ENCODE measurements at regions not wholly inside any gene's neighbourhood (a gene's known extent, or its start where the extent isn't known, plus 50 kb on each side); places are given as distances from the start of the nearest gene placed in this dataset.

- Mint-ChIP-seq H3K4me1 (peaks cover 9% of the 10 kb centered on the region), H3K27ac (no peak overlapping the region), H3K36me3 (ENCODE audit: low read depth) (no peaks in the 10 kb centered on the region), H3K27me3 (peaks cover 5% of the 10 kb centered on the region), H3K4me3 (no peak overlapping the region), H3K9me3 (no peaks in the 10 kb centered on the region)
- no peak for ATAC-seq
- DNase-seq: no peak
Observed at GRCh38 chr11:11135820-11136476, 217.1 kb downstream of the CSNK2A3 start.

- H3K9me3 Mint-ChIP-seq: peaks cover 10% of the 10 kb centered on the region
- H3K27ac Mint-ChIP-seq: no peak overlapping the region
- no peak overlapping the region for H3K4me3 Mint-ChIP-seq
- no peaks in the 10 kb centered on the region for H3K4me1 Mint-ChIP-seq
- ATAC-seq (no peak), DNase-seq (no peak)
- H3K36me3 Mint-ChIP-seq (ENCODE audit: low read depth): no peaks in the 10 kb centered on the region
- H3K27me3 Mint-ChIP-seq: peaks cover 14% of the 10 kb centered on the region
Observed at GRCh38 chr11:11129118-11129517, 223.9 kb downstream of the CSNK2A3 start.

GRCh38 chr11:11125618-11126017 is 227.4 kb downstream of the CSNK2A3 start:
- DNase-seq: no peak
- Mint-ChIP-seq H3K27me3 (peaks cover 7% of the 10 kb centered on the region), H3K27ac (no peak overlapping the region)

GRCh38 chr11:11122749-11123148 is 230.3 kb downstream of the CSNK2A3 start:
- Mint-ChIP-seq H3K9me3 (no peaks in the 10 kb centered on the region), H3K27ac (no peak overlapping the region), H3K4me1 (no peaks in the 10 kb centered on the region), H3K4me3 (no peak overlapping the region), H3K36me3 (ENCODE audit: low read depth) (no peaks in the 10 kb centered on the region), H3K27me3 (no peaks in the 10 kb centered on the region)
- ATAC-seq: no peak
- no peak for DNase-seq

More at GRCh38 chr11:11125618-11126017, 227.4 kb downstream of the CSNK2A3 start:
- H3K4me3 Mint-ChIP-seq: no peak overlapping the region
- no peaks in the 10 kb centered on the region for H3K4me1 Mint-ChIP-seq
- no peak for ATAC-seq
- peaks cover 10% of the 10 kb centered on the region for H3K9me3 Mint-ChIP-seq
- H3K36me3 Mint-ChIP-seq (ENCODE audit: low read depth): no peaks in the 10 kb centered on the region

- H3K4me3 Mint-ChIP-seq: no peak overlapping the region
Observed at GRCh38 chr11:11119917-11120316, 233.1 kb downstream of the CSNK2A3 start.

GRCh38 chr11:11117730-11118129 is 235.3 kb downstream of the CSNK2A3 start:
- ATAC-seq (no peak), DNase-seq (no peak)
- H3K9me3 Mint-ChIP-seq: peaks cover 17% of the 10 kb centered on the region
- H3K27ac Mint-ChIP-seq: no peak overlapping the region
- H3K4me3 Mint-ChIP-seq: no peak overlapping the region
- peaks cover 7% of the 10 kb centered on the region for H3K4me1 Mint-ChIP-seq
- peaks cover 7% of the 10 kb centered on the region for H3K36me3 Mint-ChIP-seq (ENCODE audit: low read depth)
- H3K27me3 Mint-ChIP-seq: no peaks in the 10 kb centered on the region

More at GRCh38 chr11:11119917-11120316, 233.1 kb downstream of the CSNK2A3 start:
- Mint-ChIP-seq H3K9me3 (peaks cover 6% of the 10 kb centered on the region), H3K4me1 (peaks cover 7% of the 10 kb centered on the region), H3K27me3 (no peaks in the 10 kb centered on the region), H3K36me3 (ENCODE audit: low read depth) (peaks cover 4% of the 10 kb centered on the region), H3K27ac (no peak overlapping the region)
- DNase-seq: no peak
- ATAC-seq: no peak

GRCh38 chr11:11115475-11115874 is 237.6 kb downstream of the CSNK2A3 start:
- peak; percentile 54 for ATAC-seq
- H3K27ac Mint-ChIP-seq: peak overlapping the region; percentile 41
- H3K4me1 Mint-ChIP-seq: peaks cover 7% of the 10 kb centered on the region

GRCh38 chr11:11113626-11114025 is 239.4 kb downstream of the CSNK2A3 start:
- H3K27me3 Mint-ChIP-seq: no peaks in the 10 kb centered on the region
- H3K9me3 Mint-ChIP-seq: peaks cover 17% of the 10 kb centered on the region
- H3K4me1 Mint-ChIP-seq: peaks cover 7% of the 10 kb centered on the region
- DNase-seq: no peak
- ATAC-seq: no peak
- H3K36me3 Mint-ChIP-seq (ENCODE audit: low read depth): peaks cover 7% of the 10 kb centered on the region
- H3K27ac Mint-ChIP-seq: no peak overlapping the region
- no peak overlapping the region for H3K4me3 Mint-ChIP-seq

More at GRCh38 chr11:11115475-11115874, 237.6 kb downstream of the CSNK2A3 start:
- Mint-ChIP-seq H3K9me3 (peaks cover 17% of the 10 kb centered on the region), H3K4me3 (no peak overlapping the region), H3K27me3 (no peaks in the 10 kb centered on the region), H3K36me3 (ENCODE audit: low read depth) (peaks cover 7% of the 10 kb centered on the region)
- DNase-seq: no peak

GRCh38 chr11:11108026-11108425 is 245.0 kb downstream of the CSNK2A3 start:
- Mint-ChIP-seq H3K27ac (no peak overlapping the region), H3K4me1 (no peaks in the 10 kb centered on the region), H3K27me3 (no peaks in the 10 kb centered on the region), H3K4me3 (no peak overlapping the region), H3K36me3 (ENCODE audit: low read depth) (no peaks in the 10 kb centered on the region), H3K9me3 (peaks cover under 1% of the 10 kb centered on the region)
- DNase-seq (no peak), ATAC-seq (no peak)

- Mint-ChIP-seq H3K9me3 (peaks cover 3% of the 10 kb centered on the region), H3K27me3 (no peaks in the 10 kb centered on the region), H3K27ac (no peak overlapping the region)
Observed at GRCh38 chr11:11107076-11107723, 245.8 kb downstream of the CSNK2A3 start.

GRCh38 chr11:11105361-11105760 is 247.5 kb upstream of the ZBED5 start:
- no peaks in the 10 kb centered on the region for H3K27me3 Mint-ChIP-seq
- H3K9me3 Mint-ChIP-seq: peaks cover 3% of the 10 kb centered on the region
- H3K4me3 Mint-ChIP-seq: no peak overlapping the region
- no peaks in the 10 kb centered on the region for H3K36me3 Mint-ChIP-seq (ENCODE audit: low read depth)
- ATAC-seq (no peak), DNase-seq (no peak)
- H3K4me1 Mint-ChIP-seq: no peaks in the 10 kb centered on the region
- no peak overlapping the region for H3K27ac Mint-ChIP-seq

More at GRCh38 chr11:11107076-11107723, 245.8 kb downstream of the CSNK2A3 start:
- DNase-seq (no peak), ATAC-seq (no peak)
- no peaks in the 10 kb centered on the region for H3K36me3 Mint-ChIP-seq (ENCODE audit: low read depth)
- no peak overlapping the region for H3K4me3 Mint-ChIP-seq
- no peaks in the 10 kb centered on the region for H3K4me1 Mint-ChIP-seq

- DNase-seq (no peak), ATAC-seq (no peak)
- Mint-ChIP-seq H3K27ac (no peak overlapping the region), H3K4me1 (no peaks in the 10 kb centered on the region), H3K36me3 (ENCODE audit: low read depth) (no peaks in the 10 kb centered on the region), H3K9me3 (peaks cover 8% of the 10 kb centered on the region), H3K4me3 (no peak overlapping the region), H3K27me3 (no peaks in the 10 kb centered on the region)
Observed at GRCh38 chr11:11095831-11096723, 238.2 kb upstream of the ZBED5 start.

GRCh38 chr11:11090495-11090894 is 232.6 kb upstream of the ZBED5 start:
- H3K4me1 Mint-ChIP-seq: no peaks in the 10 kb centered on the region
- H3K27me3 Mint-ChIP-seq: no peaks in the 10 kb centered on the region
- no peak overlapping the region for H3K27ac Mint-ChIP-seq
- ATAC-seq (no peak), DNase-seq (no peak)
- H3K9me3 Mint-ChIP-seq: peaks cover 17% of the 10 kb centered on the region
- H3K36me3 Mint-ChIP-seq (ENCODE audit: low read depth): no peaks in the 10 kb centered on the region
- no peak overlapping the region for H3K4me3 Mint-ChIP-seq

- no peak for ATAC-seq
- H3K9me3 Mint-ChIP-seq: peaks cover 17% of the 10 kb centered on the region
- H3K4me3 Mint-ChIP-seq: no peak overlapping the region
- no peak overlapping the region for H3K27ac Mint-ChIP-seq
- no peaks in the 10 kb centered on the region for H3K4me1 Mint-ChIP-seq
- H3K27me3 Mint-ChIP-seq: no peaks in the 10 kb centered on the region
- DNase-seq: no peak
- no peaks in the 10 kb centered on the region for H3K36me3 Mint-ChIP-seq (ENCODE audit: low read depth)
Observed at GRCh38 chr11:11089805-11090204, 232.0 kb upstream of the ZBED5 start.
